GM12878 (cell line): ENCODE measurements at regions not wholly inside any gene's neighbourhood (a gene's known extent, or its start where the extent isn't known, plus 50 kb on each side); places are given as distances from the start of the nearest gene placed in this dataset.

Experiments
- ATAC-seq: fragments of 200-7000 bp; cut with Tn5 transposase; 3 replicates; pipeline ENCODE4 v1.9.1; 2020; ENCODE audit warnings: mild to moderate bottlenecking, moderate library complexity
- BruUV-seq: library from RNA; stranded (reverse); fragments of 400-500 nt; replicated peaks from 2 replicates; lab custom pipeline; 2021; lab: Mats Ljungman, UMichigan
- CTCF ChIA-PET: fragments of 300-600 bp; sonication (Branson Sonifier 250); formaldehyde crosslinking; extraction: SDS; loops from one replicate; lab custom pipeline; 2021; ENCODE audit warnings: inconsistent platforms; lab: Yijun Ruan, JAX
- POLR2A ChIA-PET: fragments of 350-600 bp; formaldehyde crosslinking; extraction: SDS; loops from one replicate; lab custom pipeline; 2021; ENCODE audit warnings: inconsistent platforms; lab: Charles Lee
- RAD21 ChIA-PET: fragments of 300-600 bp; sonication (Branson Sonifier 250); formaldehyde crosslinking; loops from one replicate; lab custom pipeline; 2023; ENCODE audit warnings: antibody characterized with exemption; ENCODE audit not compliant: unreplicated experiment; lab: Charles Lee
- SMC1A ChIA-PET: fragments of 300-600 bp; sonication (Branson Sonifier 250); formaldehyde crosslinking; loops from one replicate; lab custom pipeline; 2023; ENCODE audit not compliant: unreplicated experiment, uncharacterized antibody; lab: Charles Lee
- DNase-seq: peaks from one replicate; pipeline ENCODE4 v3.0.0-alpha.2; 2011; ENCODE audit warnings: low read depth, low spot score
- FAIRE-seq: peaks from 3 replicates; lab custom pipeline; 2011; peaks lifted over from hg19 to GRCh38; lab: Jason Lieb, UNC
- H2AFZ ChIP-seq: 2 replicates; pipeline ENCODE4 v1.6.0; 2011; ENCODE audit warnings: low read depth, low read length, control low read depth; ENCODE audit not compliant: control insufficient read depth
- H3K27ac ChIP-seq: 2 replicates; pipeline ENCODE4 v1.5.1; 2011; ENCODE audit warnings: control low read depth; ENCODE audit not compliant: control insufficient read depth, insufficient read depth
- H3K27me3 ChIP-seq, 2 experiments: replicated peaks in 1 of 2; 2 replicates each; pipeline versions ENCODE4 v1.6.0 to v1.6.1; 2011; ENCODE audit warnings: low read length in 1 of 2; ENCODE audit not compliant: control insufficient read depth in 2 of 2, insufficient read depth in 2 of 2
- H3K36me3 ChIP-seq, 2 experiments: 2 replicates each; pipeline ENCODE4 v1.5.1; 2011; ENCODE audit warnings: low read length in 1 of 2; ENCODE audit not compliant: control insufficient read depth in 2 of 2, insufficient read depth in 2 of 2
- H3K4me1 ChIP-seq: 2 replicates; pipeline ENCODE4 v1.6.1; 2011; ENCODE audit warnings: mild to moderate bottlenecking, low read length, moderate library complexity, mixed read lengths; ENCODE audit not compliant: control insufficient read depth, insufficient read depth
- H3K4me2 ChIP-seq: 2 replicates; pipeline ENCODE4 v1.6.0; 2011; ENCODE audit warnings: control low read depth; ENCODE audit not compliant: control insufficient read depth, insufficient read depth
- H3K4me3 ChIP-seq: fragments of 200-600 bp; sonication (generic); 2 replicates; pipeline ENCODE4 v1.5.1; 2016
- H3K79me2 ChIP-seq: 2 replicates; pipeline ENCODE4 v1.6.0; 2011; ENCODE audit warnings: low read length; ENCODE audit not compliant: control insufficient read depth, insufficient read depth
- H3K9ac ChIP-seq: 2 replicates; pipeline ENCODE4 v1.8.0; 2011; ENCODE audit warnings: low read length, control low read depth, mixed read lengths; ENCODE audit not compliant: control insufficient read depth, insufficient read depth
- H3K9me3 ChIP-seq: replicated peaks from 3 replicates; pipeline ENCODE4 v1.5.1; 2011; ENCODE audit warnings: mild to moderate bottlenecking, low read length; ENCODE audit not compliant: control insufficient read depth, insufficient read depth
- H4K20me1 ChIP-seq: 2 replicates; pipeline ENCODE4 v1.6.0; 2011; ENCODE audit not compliant: control insufficient read depth, insufficient read depth
- BMI1 ChIP-seq: fragments of 450-650 bp; IDR thresholded peaks from 2 replicates; pipeline ENCODE4 v1.6.1; 2016; ENCODE audit warnings: mild to moderate bottlenecking, moderate library complexity, borderline replicate concordance
- CHD4 ChIP-seq: fragments of 200-600 bp; sonication (generic); IDR thresholded peaks from 2 replicates; pipeline ENCODE4 v1.6.1; 2016; ENCODE audit warnings: mild to moderate bottlenecking
- EED ChIP-seq: sonication (generic); IDR thresholded peaks from 2 replicates; pipeline ENCODE4 v1.6.1; 2016; ENCODE audit warnings: antibody characterized with exemption, low read depth
- ESRRA ChIP-seq: IDR thresholded peaks from 2 replicates; pipeline ENCODE4 v1.6.1; 2012; ENCODE audit warnings: mild to moderate bottlenecking, low read length, improper control_type of control experiment
- ETV6 ChIP-seq, 2 experiments: fragments of 450-650 bp in 1 of 2; IDR thresholded peaks in 1 of 2; conservative IDR thresholded peaks in 1 of 2; 2 replicates each; pipeline ENCODE4 v1.6.1; 2014; ENCODE audit warnings: antibody characterized with exemption in 1 of 2, borderline replicate concordance in 1 of 2, low read depth in 1 of 2, mild to moderate bottlenecking in 1 of 2, moderate library complexity in 1 of 2
- MEF2B ChIP-seq: fragments of 450-650 bp; IDR thresholded peaks from 2 replicates; pipeline ENCODE4 v1.6.1; 2018; ENCODE audit warnings: mild to moderate bottlenecking, moderate library complexity; ENCODE audit not compliant: partially characterized antibody, poor library complexity, severe bottlenecking
- MTA3 ChIP-seq: IDR thresholded peaks from 2 replicates; pipeline ENCODE4 v1.6.1; 2012; ENCODE audit warnings: low read length, inconsistent platforms, borderline replicate concordance
- SMAD5 ChIP-seq: IDR thresholded peaks from 2 replicates; pipeline ENCODE4 v1.6.1; 2016; ENCODE audit warnings: antibody characterized with exemption, low read depth
- SMARCA5 ChIP-seq: fragments of 450-650 bp; IDR thresholded peaks from 2 replicates; pipeline ENCODE4 v1.6.1; 2017; ENCODE audit warnings: mild to moderate bottlenecking
- SP1 ChIP-seq: IDR thresholded peaks from one replicate; pipeline ENCODE4 v1.6.1; 2011; ENCODE audit warnings: low read depth, low read length
- SRF ChIP-seq, 2 experiments: IDR thresholded peaks; 2 replicates each; pipeline ENCODE4 v1.6.1; 2011; ENCODE audit warnings: low read depth in 2 of 2, low read length in 2 of 2, mild to moderate bottlenecking in 1 of 2, moderate library complexity in 1 of 2
- YY1 ChIP-seq: IDR thresholded peaks from 2 replicates; pipeline ENCODE4 v1.6.1; 2011; ENCODE audit warnings: low read depth, mild to moderate bottlenecking, low read length
- WGBS: methylation state at CpG from one replicate; pipeline ENCODE4 v1.1.6; 2016; ENCODE audit warnings: low lambda C conversion rate; ENCODE audit not compliant: insufficient replicate concordance, insufficient coverage; ENCODE audit errors: missing lambda C conversion rate; 5-methylcytosine and 5-hydroxymethylcytosine counted together
- in situ Hi-C: fragments of 300-500 bp; cut with MboI; formaldehyde crosslinking; loops from 9 replicates; pipeline ENCODE4 v1.14.3; 2018; ENCODE audit warnings: mixed read lengths
- intact Hi-C: fragments of 100-400 bp; cut with micrococcal nuclease; formaldehyde crosslinking; loops from one replicate; pipeline ENCODE4 v1.14.2; 2022; ENCODE audit not compliant: unreplicated experiment
- TF ChIP-seq, protein P1 (sequence below): fragments of 450-650 bp; IDR thresholded peaks from 2 replicates; pipeline ENCODE4 v1.6.1; 2016; ENCODE audit warnings: mild to moderate bottlenecking

DNA sequence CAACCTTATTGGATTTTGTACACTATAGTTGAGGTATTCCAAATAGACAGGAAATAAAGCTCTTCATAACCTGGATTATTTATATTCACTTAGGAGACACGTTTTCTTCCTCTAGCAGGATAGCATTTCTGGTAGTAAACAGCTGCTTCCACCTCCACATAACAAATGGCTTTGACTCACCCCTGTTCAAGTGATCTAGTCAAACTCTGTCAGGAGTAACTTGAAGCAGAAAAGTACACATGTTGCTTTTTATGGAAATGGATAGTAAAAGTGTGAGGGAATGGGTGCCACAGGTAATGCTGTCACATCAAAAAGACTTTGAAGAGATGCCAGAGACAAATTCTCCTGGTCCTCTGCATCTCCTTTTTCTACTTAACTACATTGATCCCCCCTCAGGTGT is 258.7 kb upstream of the SLC7A11 start (continued):
- no peak for TF ChIP-seq ETV6 (conservative IDR thresholded peaks at IDR 0.05 in 1 of 2, IDR thresholded peaks at IDR 0.05 in 1 of 2; ENCODE audit: borderline replicate concordance in 1 of 2, low read depth in 1 of 2)
- no peak for TF ChIP-seq MTA3
- no peak for TF ChIP-seq MEF2B

DNA sequence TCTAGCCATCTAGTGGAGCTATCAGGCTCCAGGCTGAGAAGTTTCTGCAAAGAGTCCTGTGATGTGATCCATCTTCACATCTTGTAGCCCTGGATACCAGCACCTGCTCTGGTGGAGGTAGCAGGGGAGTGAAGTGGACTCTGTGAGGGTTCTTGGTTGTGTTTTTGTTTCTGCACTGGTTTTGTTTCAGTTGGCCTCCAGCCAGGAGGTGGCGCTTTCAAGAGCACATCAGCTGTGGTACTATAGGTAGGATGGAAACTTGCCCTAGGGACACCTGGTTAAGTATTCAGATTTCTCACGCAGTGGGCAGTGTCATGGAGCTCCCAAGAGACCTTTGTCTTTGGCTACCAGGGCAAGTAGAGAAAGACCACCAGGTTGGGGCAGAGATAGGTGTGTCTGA is 257.5 kb upstream of the SLC7A11 start:
- H4K20me1 ChIP-seq = no peaks in the 10 kb centered on the region
- intact Hi-C loops = no loop called here
- no TSS peak for BruUV-seq
- POLR2A ChIA-PET = interaction anchor here (0.5 kb wide), 1 partner anchor 70 kb away, joined by 3 read pairs; no protein-coding TSS in a partner anchor
- no peak overlapping the region for H2AFZ ChIP-seq
- no peak overlapping the region for H3K4me3 ChIP-seq
- H3K27me3 ChIP-seq = no peaks in the 10 kb centered on the region
- H3K36me3 ChIP-seq = no peaks in the 10 kb centered on the region
- RAD21 ChIA-PET = no interaction called here
- WGBS = 46% methylated on average over 2 of the region's 2 CpGs
- no peak for FAIRE-seq
- H3K4me1 ChIP-seq = no peaks in the 10 kb centered on the region
- H3K9me3 ChIP-seq = no peaks in the 10 kb centered on the region; the same call in 2 of the 3 replicates
- no peaks in the 10 kb centered on the region for H3K79me2 ChIP-seq
- CTCF ChIA-PET = interaction anchor here (0.5 to 3.7 kb wide), 5 partner anchors 9 to 731 kb away, joined by 3 to 19 read pairs (median 3); no protein-coding TSS in a partner anchor
- TF ChIP-seq SRF (IDR thresholded peaks at IDR 0.05; ENCODE audit: low read depth in 2 of 2, low read length in 2 of 2) (no peak), SMARCA5 (no peak), EED (no peak), CHD4 (no peak), ESRRA (no peak), SMAD5 (no peak), SP1 (no peak), BMI1 (no peak), YY1 (no peak)
- TF ChIP-seq, protein P1, sequence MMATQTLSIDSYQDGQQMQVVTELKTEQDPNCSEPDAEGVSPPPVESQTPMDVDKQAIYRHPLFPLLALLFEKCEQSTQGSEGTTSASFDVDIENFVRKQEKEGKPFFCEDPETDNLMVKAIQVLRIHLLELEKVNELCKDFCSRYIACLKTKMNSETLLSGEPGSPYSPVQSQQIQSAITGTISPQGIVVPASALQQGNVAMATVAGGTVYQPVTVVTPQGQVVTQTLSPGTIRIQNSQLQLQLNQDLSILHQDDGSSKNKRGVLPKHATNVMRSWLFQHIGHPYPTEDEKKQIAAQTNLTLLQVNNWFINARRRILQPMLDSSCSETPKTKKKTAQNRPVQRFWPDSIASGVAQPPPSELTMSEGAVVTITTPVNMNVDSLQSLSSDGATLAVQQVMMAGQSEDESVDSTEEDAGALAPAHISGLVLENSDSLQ = no peak
- in situ Hi-C loops = no loop called here
- DNase-seq = no peak
- SMC1A ChIA-PET = interaction anchor here (0.7 to 1.6 kb wide), 5 partner anchors 10 to 372 kb away, joined by 3 to 9 read pairs (median 3); no protein-coding TSS in a partner anchor
- ATAC-seq = no peak
- H3K27ac ChIP-seq = no peak overlapping the region
- no peak overlapping the region for H3K9ac ChIP-seq
- no peak overlapping the region for H3K4me2 ChIP-seq
